GM23338 (cell line): ENCODE measurements at regions not wholly inside any gene's neighbourhood (a gene's known extent, or its start where the extent isn't known, plus 50 kb on each side); places are given as distances from the start of the nearest gene placed in this dataset.

ENCODE experiments used
- EZH2phosphoT487 ChIP-seq: fragments of 200-600 bp; sonication (generic); IDR thresholded peaks from one replicate; pipeline ENCODE4 v1.8.1; 2018; ENCODE audit warnings: antibody characterized with exemption; ENCODE audit not compliant: unreplicated experiment
- TF ChIP-seq, protein P1 (sequence below), 2 experiments: fragments of 200-600 bp in 1 of 2; sonication (generic) in 1 of 2; conservative IDR thresholded peaks; 2 replicates each; pipeline versions ENCODE4 v1.5.1 to v1.6.1; 2016 to 2017; ENCODE audit warnings: antibody characterized with exemption in 2 of 2, low read depth in 2 of 2, mild to moderate bottlenecking in 2 of 2, moderate library complexity in 1 of 2

GRCh38 chr2:8378016-8378810 is 303.6 kb upstream of the ID2 start:
- TF ChIP-seq, protein P1, sequence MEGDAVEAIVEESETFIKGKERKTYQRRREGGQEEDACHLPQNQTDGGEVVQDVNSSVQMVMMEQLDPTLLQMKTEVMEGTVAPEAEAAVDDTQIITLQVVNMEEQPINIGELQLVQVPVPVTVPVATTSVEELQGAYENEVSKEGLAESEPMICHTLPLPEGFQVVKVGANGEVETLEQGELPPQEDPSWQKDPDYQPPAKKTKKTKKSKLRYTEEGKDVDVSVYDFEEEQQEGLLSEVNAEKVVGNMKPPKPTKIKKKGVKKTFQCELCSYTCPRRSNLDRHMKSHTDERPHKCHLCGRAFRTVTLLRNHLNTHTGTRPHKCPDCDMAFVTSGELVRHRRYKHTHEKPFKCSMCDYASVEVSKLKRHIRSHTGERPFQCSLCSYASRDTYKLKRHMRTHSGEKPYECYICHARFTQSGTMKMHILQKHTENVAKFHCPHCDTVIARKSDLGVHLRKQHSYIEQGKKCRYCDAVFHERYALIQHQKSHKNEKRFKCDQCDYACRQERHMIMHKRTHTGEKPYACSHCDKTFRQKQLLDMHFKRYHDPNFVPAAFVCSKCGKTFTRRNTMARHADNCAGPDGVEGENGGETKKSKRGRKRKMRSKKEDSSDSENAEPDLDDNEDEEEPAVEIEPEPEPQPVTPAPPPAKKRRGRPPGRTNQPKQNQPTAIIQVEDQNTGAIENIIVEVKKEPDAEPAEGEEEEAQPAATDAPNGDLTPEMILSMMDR (conservative IDR thresholded peaks at IDR 0.05; ENCODE audit: low read depth in 2 of 2): no peak
- no peak for TF ChIP-seq EZH2phosphoT487
